ENCODE measurements at regions not wholly inside any gene's neighbourhood (a gene's known extent, or its start where the extent isn't known, plus 50 kb on each side); places are given as distances from the start of the nearest gene placed in this dataset.

DNA sequence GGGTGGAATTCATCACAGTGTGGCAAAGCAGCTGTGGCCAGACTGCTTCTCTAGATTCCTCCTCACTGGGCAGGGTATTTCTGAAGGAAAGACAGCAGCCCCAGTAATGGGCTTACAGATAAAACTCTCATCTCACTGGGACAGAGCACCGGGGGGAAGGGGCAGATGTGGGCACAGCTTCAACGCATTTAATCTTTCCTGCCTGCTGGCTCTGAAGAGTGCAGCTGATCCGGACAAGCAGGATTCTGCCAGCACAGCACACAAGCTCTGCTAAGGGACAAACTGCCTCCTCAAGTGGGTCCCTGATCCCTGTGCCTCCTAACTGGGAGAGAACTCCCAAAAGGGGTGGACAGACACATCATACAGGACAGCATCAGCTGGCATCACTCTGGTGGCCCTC lies 779.9 kb upstream of the CNTNAP5 start:
- no peaks in the 10 kb centered on the region for H3K9me3 ChIP-seq (ENCODE audit: insufficient read depth, low read depth)
- H3K36me3 ChIP-seq (ENCODE audit: low read depth) = no peaks in the 10 kb centered on the region
- DNase-seq = peak in 1 of 2 experiments; percentile 2
- no peak overlapping the region for H3K27ac ChIP-seq
- intact Hi-C loops (cut with micrococcal nuclease; ENCODE audit: unreplicated experiment) = no loop called here
- peaks cover 17% of the 10 kb centered on the region for H3K27me3 ChIP-seq (ENCODE audit: insufficient read depth, low read depth)
- ChIA-PET CTCF (no interaction called here), POLR2A (ENCODE audit: unreplicated experiment) (no interaction called here)
- H3F3A ChIP-seq (ENCODE audit: insufficient read depth, low read depth) = no peaks in the 10 kb centered on the region
- TF ChIP-seq, protein P1, sequence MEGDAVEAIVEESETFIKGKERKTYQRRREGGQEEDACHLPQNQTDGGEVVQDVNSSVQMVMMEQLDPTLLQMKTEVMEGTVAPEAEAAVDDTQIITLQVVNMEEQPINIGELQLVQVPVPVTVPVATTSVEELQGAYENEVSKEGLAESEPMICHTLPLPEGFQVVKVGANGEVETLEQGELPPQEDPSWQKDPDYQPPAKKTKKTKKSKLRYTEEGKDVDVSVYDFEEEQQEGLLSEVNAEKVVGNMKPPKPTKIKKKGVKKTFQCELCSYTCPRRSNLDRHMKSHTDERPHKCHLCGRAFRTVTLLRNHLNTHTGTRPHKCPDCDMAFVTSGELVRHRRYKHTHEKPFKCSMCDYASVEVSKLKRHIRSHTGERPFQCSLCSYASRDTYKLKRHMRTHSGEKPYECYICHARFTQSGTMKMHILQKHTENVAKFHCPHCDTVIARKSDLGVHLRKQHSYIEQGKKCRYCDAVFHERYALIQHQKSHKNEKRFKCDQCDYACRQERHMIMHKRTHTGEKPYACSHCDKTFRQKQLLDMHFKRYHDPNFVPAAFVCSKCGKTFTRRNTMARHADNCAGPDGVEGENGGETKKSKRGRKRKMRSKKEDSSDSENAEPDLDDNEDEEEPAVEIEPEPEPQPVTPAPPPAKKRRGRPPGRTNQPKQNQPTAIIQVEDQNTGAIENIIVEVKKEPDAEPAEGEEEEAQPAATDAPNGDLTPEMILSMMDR (conservative IDR thresholded peaks at IDR 0.05) = no peak
- no peak for TF ChIP-seq EZH2 (IDR thresholded peaks at IDR 0.05; ENCODE audit: low read depth)
- H3K4me3 ChIP-seq = no peak overlapping the region
- H3K9me2 ChIP-seq (ENCODE audit: insufficient read depth) = no peaks in the 10 kb centered on the region
- H4K20me1 ChIP-seq (ENCODE audit: insufficient read depth) = no peaks in the 10 kb centered on the region
- BruUV-seq (replicated peaks) = no TSS peak
- no peaks in the 10 kb centered on the region for H3K79me2 ChIP-seq (ENCODE audit: low read depth)
- H3K4me2 ChIP-seq = no peak overlapping the region
- H3K4me1 ChIP-seq (replicated peaks; ENCODE audit: insufficient read depth) = no peaks in the 10 kb centered on the region
- H2AFZ ChIP-seq = no peak overlapping the region

DNA sequence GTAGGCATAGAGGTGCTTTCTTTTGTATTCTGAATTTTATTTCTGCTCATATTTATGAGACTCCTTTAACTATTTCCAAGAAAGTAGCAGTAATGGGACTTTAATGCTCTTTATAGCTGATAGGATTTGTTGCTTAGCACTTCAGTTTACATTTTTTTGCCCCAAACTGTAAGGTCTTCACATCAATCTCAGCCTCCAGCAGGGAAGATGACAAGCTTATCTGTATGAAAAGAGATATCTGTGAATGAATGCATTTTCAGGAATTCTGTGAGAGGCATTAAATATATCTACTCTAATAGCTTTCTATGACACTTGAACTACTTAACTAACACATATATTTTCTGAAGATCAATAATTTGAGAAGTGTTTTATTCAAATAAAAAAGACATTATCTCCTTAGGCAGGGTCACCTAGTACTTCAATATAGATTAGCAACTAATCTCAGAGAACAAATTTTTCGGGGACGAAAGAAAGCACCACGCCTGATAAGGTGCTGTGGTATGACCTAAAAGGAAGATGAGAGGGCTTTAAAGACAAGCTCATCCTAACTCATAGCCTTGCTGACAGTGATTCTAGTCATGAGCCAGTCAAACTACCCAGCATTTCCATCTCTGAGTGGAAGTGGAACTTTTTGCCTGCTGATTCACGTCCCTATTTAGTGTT lies 766.1 kb upstream of the CNTNAP5 start:
- Histone ChIP-seq H3K4me1 (replicated peaks; ENCODE audit: insufficient read depth) (no peaks in the 10 kb centered on the region), H3K36me3 (ENCODE audit: low read depth) (no peaks in the 10 kb centered on the region), H3K79me2 (ENCODE audit: low read depth) (no peaks in the 10 kb centered on the region), H3K27me3 (ENCODE audit: insufficient read depth, low read depth) (no peaks in the 10 kb centered on the region), H3F3A (ENCODE audit: insufficient read depth, low read depth) (no peaks in the 10 kb centered on the region), H3K4me2 (no peak overlapping the region), H3K9me2 (ENCODE audit: insufficient read depth) (no peaks in the 10 kb centered on the region; the same call in 1 of the 2 replicates), H3K4me3 (no peak overlapping the region), H3K27ac (no peak overlapping the region), H3K9me3 (ENCODE audit: insufficient read depth, low read depth) (no peaks in the 10 kb centered on the region), H2AFZ (no peak overlapping the region), H4K20me1 (ENCODE audit: insufficient read depth) (no peaks in the 10 kb centered on the region)
- TF ChIP-seq EZH2 (IDR thresholded peaks at IDR 0.05; ENCODE audit: low read depth) = no peak
- TF ChIP-seq, protein P1 (conservative IDR thresholded peaks at IDR 0.05) = no peak
- POLR2A ChIA-PET (ENCODE audit: unreplicated experiment) = no interaction called here
- BruUV-seq (replicated peaks) = no TSS peak
- CTCF ChIA-PET = no interaction called here
- DNase-seq = no peak
- intact Hi-C loops (cut with micrococcal nuclease; ENCODE audit: unreplicated experiment) = no loop called here

DNA sequence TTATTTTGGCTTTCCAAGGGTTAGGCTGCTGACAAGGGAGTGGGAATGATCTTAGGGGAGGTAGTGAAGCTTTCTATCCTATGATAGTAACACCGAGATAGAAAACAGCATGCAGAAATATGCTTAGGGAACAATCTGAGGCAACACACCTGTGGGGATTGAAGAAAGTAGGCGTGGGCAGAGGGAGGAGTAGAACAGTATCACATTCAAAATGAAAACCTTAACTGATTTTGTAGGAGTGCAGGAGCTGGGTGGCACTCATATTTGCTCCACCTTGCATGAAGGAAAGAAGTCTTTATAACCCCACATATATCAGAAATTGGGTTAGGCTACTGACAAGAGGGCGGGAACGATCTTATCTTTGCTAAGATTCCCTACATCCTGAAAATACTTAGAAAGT lies 762.2 kb upstream of the CNTNAP5 start:
- Histone ChIP-seq H3K4me2 (no peak overlapping the region), H2AFZ (no peak overlapping the region), H3K79me2 (ENCODE audit: low read depth) (no peaks in the 10 kb centered on the region), H3K9me3 (ENCODE audit: insufficient read depth, low read depth) (no peaks in the 10 kb centered on the region), H3F3A (ENCODE audit: insufficient read depth, low read depth) (no peaks in the 10 kb centered on the region), H3K4me1 (replicated peaks; ENCODE audit: insufficient read depth) (no peaks in the 10 kb centered on the region), H3K9me2 (ENCODE audit: insufficient read depth) (no peaks in the 10 kb centered on the region; the same call in none of the 2 replicates), H3K36me3 (ENCODE audit: low read depth) (no peaks in the 10 kb centered on the region), H4K20me1 (ENCODE audit: insufficient read depth) (no peaks in the 10 kb centered on the region), H3K4me3 (no peak overlapping the region), H3K27ac (no peak overlapping the region), H3K27me3 (ENCODE audit: insufficient read depth, low read depth) (no peaks in the 10 kb centered on the region)
- ChIA-PET POLR2A (ENCODE audit: unreplicated experiment) (no interaction called here), CTCF (no interaction called here)
- intact Hi-C loops (cut with micrococcal nuclease; ENCODE audit: unreplicated experiment) = no loop called here
- TF ChIP-seq, protein P1 (conservative IDR thresholded peaks at IDR 0.05) = no peak
- no peak for TF ChIP-seq EZH2 (IDR thresholded peaks at IDR 0.05; ENCODE audit: low read depth)
- no TSS peak for BruUV-seq (replicated peaks)
- DNase-seq = no peak

Measured in PC-9 (cell line).